T-helper 2 cell treated with Interferon-gamma antibody and Interleukin-4, amounts not matched to agents 5 μg/mL and 100 μg/mL, for 36 hours (primary cell): ENCODE measurements at regions not wholly inside any gene's neighbourhood (a gene's known extent, or its start where the extent isn't known, plus 50 kb on each side); places are given as distances from the start of the nearest gene placed in this dataset.
"Not testable (repeated sequence)": the region's sequence is repeated elsewhere in the genome, so short reads cannot be mapped to it uniquely, and the experiment has no call there.

Experiments used
- DNase-seq: peaks from one replicate; pipeline ENCODE4 v3.0.0; 2021; ENCODE audit warnings: low spot score
- H3K27ac Mint-ChIP-seq: one replicate; pipeline ENCODE4 v1.8.0; 2021; ENCODE audit warnings: mild to moderate bottlenecking, mixed read lengths
- H3K27me3 Mint-ChIP-seq: one replicate; pipeline ENCODE4 v1.8.0; 2021; ENCODE audit warnings: low read depth, mixed read lengths
- H3K36me3 Mint-ChIP-seq: one replicate; pipeline ENCODE4 v1.8.0; 2021; ENCODE audit warnings: low read depth, mixed read lengths
- H3K4me1 Mint-ChIP-seq: one replicate; pipeline ENCODE4 v1.8.0; 2021; ENCODE audit warnings: low read depth, mixed read lengths
- H3K4me3 Mint-ChIP-seq: one replicate; pipeline ENCODE4 v1.8.0; 2022; ENCODE audit warnings: mild to moderate bottlenecking, moderate library complexity, mixed read lengths
- H3K9me3 Mint-ChIP-seq: one replicate; pipeline ENCODE4 v1.8.0; 2021; ENCODE audit warnings: mixed read lengths

DNA sequence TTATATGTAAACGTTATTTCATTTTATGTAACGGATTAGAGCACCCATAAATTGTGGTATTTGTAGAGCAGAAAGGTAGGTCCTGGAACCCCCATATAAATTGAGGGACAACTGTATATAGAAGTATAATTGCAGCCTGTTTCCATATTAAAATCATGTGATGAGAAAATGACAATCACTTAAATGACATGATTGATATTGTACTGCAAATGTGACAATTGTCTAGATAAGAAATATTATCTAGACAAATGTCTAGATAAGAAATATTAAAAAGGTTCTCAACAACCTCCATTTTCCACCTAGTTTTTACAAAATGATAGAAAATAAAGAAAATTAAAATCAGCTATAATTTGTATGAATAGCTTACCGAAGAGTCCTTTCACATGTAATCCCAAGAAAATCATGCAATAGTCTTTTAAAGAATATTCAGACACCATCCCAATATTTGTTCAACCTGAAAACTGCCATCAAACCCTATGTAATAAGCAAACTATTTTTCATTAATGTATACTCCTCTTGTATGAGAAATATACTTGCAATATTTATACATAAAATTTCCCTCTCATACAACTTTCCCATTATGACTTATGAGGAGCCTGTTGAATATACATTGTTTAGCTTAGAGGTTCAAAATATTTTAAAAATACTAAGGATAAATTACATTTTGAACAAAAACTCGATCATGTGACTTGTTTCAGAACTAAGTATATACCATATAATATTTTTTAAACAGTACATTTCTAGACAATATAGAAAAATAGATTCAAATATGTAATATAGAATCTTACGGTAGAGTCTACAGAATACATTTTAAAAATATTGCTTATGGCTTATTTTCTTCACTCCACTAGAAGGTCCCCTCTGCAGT lies 153.2 kb downstream of the CRPPA start:
- Mint-ChIP-seq H3K27ac (no peak overlapping the region), H3K9me3 (no peaks in the 10 kb centered on the region), H3K36me3 (no peaks in the 10 kb centered on the region), H3K4me3 (peak overlapping the region; percentile 15), H3K4me1 (peaks cover 8% of the 10 kb centered on the region), H3K27me3 (peaks cover 3% of the 10 kb centered on the region)
- no peak for DNase-seq

DNA sequence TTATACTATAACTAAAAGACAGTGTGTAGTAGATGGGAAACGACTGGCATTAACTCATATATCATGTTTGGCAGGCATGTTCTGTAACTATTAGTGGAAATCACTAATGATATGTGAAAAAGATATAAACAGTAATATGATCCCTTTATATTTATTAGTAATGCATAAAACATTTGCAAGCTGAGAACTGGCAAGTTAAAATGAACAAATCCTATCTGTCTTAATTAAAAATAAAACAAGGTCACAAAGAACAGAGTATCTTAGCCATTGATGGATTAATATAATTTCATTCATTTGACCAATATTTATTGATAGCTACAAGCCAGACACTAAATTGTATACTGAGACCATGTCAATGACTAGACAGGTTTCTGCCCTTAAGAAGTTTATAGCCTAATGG lies 154.5 kb downstream of the CRPPA start:
- DNase-seq: no peak
- Mint-ChIP-seq H3K27ac (no peak overlapping the region), H3K4me1 (peaks cover 10% of the 10 kb centered on the region), H3K27me3 (peaks cover 1% of the 10 kb centered on the region), H3K4me3 (no peak overlapping the region), H3K9me3 (no peaks in the 10 kb centered on the region), H3K36me3 (no peaks in the 10 kb centered on the region)

DNA sequence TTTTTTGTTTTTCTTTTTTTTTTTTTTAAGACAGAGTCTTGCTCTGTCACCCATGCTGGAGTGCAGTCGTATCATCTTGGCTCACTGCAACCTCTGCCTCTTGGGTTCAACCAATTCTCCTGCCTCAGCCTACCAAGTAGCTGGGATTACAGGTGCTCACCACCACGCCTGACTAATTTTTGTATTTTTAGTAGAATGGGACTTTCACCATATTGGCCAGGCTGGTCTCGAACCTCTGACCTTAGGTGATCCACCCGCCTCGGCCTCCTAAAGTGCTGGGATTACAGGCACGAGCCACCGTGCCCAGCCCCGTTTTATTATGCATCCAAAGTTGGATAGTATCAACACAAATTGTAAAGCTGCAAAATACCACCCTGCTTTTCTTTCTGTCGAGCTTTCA lies 154.9 kb downstream of the CRPPA start:
- not testable (repeated sequence) for DNase-seq, H3K27me3 Mint-ChIP-seq, H3K36me3 Mint-ChIP-seq, H3K9me3 Mint-ChIP-seq, H3K27ac Mint-ChIP-seq, H3K4me3 Mint-ChIP-seq
- peaks cover 13% of the 10 kb centered on the region for H3K4me1 Mint-ChIP-seq

GRCh38 chr7:16265863-16266458 lies 155.4 kb downstream of the CRPPA start:
- DNase-seq: no peak
- H3K27ac Mint-ChIP-seq: no peak overlapping the region
- no peak overlapping the region for H3K4me3 Mint-ChIP-seq
- H3K9me3 Mint-ChIP-seq: no peaks in the 10 kb centered on the region
- no peaks in the 10 kb centered on the region for H3K36me3 Mint-ChIP-seq
- H3K27me3 Mint-ChIP-seq: no peaks in the 10 kb centered on the region
- H3K4me1 Mint-ChIP-seq: peaks cover 13% of the 10 kb centered on the region

DNA sequence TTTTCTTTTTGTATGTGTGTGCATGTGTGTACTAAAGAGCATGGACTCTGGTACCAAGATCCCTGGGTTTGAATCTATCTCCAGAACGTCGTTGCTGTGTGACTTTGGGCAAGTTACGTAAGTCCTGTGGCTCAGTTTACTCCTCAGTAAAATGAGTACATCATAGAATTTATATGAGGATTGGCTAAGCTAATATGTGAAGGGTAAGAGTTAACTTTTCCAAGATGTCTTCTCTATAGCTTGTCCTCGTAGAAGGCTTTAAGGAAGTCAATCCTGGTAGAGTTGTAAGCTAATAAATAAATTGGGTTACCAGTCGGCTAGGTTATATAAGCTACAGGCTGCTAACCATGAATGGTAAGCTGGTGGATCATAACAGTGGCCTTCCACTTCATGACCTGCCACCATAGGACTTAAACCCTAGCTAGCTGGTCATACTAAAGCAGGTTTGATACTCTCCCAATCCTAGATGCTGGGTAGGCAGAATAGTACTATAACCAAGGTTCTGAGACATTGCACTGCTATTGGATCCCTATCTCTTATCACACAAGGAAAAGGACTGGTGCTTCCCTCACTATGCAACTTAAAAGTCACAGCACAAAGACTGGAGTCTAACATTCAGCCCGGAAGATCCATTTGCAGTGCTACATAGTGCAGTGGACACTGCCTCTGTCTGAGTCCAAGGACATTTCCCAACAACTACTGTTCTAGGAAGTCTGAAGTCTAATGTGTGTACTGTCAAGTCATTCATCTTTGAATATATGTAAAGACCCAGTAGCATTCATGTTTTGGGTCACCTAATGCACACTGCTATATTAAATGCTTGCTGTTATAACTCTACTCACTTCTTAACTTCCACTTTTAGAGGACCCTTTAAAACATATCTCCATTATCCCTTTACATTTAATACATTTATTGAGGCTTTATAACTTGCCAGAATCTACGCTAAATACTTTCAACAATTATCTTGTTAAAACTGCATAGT lies 156.2 kb downstream of the CRPPA start:
- no peaks in the 10 kb centered on the region for H3K36me3 Mint-ChIP-seq
- peaks cover 16% of the 10 kb centered on the region for H3K4me1 Mint-ChIP-seq
- H3K4me3 Mint-ChIP-seq: no peak overlapping the region
- no peak overlapping the region for H3K27ac Mint-ChIP-seq
- no peaks in the 10 kb centered on the region for H3K9me3 Mint-ChIP-seq
- H3K27me3 Mint-ChIP-seq: no peaks in the 10 kb centered on the region
- no peak for DNase-seq

- no peaks in the 10 kb centered on the region for H3K36me3 Mint-ChIP-seq
- no peaks in the 10 kb centered on the region for H3K9me3 Mint-ChIP-seq
- H3K4me3 Mint-ChIP-seq: no peak overlapping the region
- DNase-seq: no peak
- H3K27ac Mint-ChIP-seq: no peak overlapping the region
- H3K4me1 Mint-ChIP-seq: peaks cover 16% of the 10 kb centered on the region
- no peaks in the 10 kb centered on the region for H3K27me3 Mint-ChIP-seq
Measured at GRCh38 chr7:16264036-16264819, 157.1 kb downstream of the CRPPA start.

DNA sequence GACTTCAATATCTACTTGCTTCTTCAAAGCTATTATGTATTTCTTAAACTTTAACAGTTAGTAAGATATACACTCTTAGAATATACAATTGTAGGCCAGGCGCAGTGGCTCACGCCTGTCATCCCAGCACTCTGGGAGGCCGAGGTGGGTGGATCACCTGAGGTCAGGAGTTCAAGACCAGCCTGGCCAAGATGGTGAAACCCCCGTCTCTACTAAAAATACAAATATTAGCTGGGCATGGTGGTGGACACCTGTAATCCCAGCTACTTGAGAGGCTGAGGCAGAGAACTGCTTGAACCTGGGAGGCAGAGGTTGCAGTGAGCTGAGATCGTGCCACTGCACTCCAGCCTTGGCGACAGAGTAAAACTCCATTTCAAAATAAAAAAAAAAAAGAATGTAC lies 158.0 kb downstream of the CRPPA start:
- not testable (repeated sequence) for H3K27me3 Mint-ChIP-seq, H3K27ac Mint-ChIP-seq, DNase-seq, H3K36me3 Mint-ChIP-seq, H3K4me3 Mint-ChIP-seq, H3K9me3 Mint-ChIP-seq, H3K4me1 Mint-ChIP-seq

DNA sequence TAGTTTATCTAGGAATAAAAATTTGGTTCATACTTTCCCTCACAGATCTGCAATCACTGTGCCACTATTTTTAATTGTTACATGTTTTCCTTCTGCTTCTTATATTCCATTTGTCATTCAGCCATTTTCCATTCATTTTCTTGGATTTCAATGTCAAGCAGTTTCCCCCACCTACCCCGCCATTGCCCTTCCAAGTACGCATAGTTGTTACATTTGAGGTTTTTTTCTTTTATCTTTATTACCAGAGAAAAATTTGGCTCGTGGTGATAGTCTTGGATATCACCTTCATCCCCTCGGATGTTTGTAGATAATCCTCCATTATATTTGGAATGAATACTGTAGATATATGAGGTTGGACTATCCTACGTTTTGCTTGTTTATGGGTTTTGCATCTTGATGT lies 159.7 kb downstream of the CRPPA start:
- Mint-ChIP-seq H3K4me1 (peaks cover 10% of the 10 kb centered on the region), H3K27me3 (no peaks in the 10 kb centered on the region), H3K36me3 (no peaks in the 10 kb centered on the region), H3K27ac (no peak overlapping the region), H3K9me3 (no peaks in the 10 kb centered on the region), H3K4me3 (no peak overlapping the region)
- no peak for DNase-seq

- no peaks in the 10 kb centered on the region for H3K36me3 Mint-ChIP-seq
- DNase-seq: no peak
- peaks cover under 1% of the 10 kb centered on the region for H3K9me3 Mint-ChIP-seq
- peaks cover 10% of the 10 kb centered on the region for H3K4me1 Mint-ChIP-seq
- no peaks in the 10 kb centered on the region for H3K27me3 Mint-ChIP-seq
- H3K27ac Mint-ChIP-seq: no peak overlapping the region
- H3K4me3 Mint-ChIP-seq: no peak overlapping the region
Measured at GRCh38 chr7:16261100-16261499, 160.2 kb downstream of the CRPPA start.

DNA sequence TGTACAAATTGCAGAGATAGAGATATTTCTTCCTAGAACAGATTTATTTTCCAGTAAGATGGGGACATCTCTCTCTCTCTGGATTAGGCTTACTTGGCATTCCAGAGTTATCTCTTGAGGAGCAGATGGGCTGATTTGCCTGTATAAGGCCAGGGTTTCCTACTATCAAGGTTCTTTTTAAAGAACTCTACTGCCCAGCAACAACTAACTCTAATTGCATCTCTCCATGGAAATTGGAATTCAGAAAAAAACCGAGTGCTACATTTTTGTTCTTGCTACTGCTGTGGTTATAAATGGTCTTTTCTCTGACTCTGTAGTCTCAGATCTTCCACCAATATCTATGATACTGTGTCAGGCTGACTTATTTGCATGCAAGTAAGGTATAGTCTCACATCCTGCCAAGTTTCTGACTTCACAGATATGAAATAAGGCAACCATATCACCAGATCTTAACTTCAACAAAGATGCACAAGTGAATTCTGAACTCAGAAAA lies 161.1 kb downstream of the CRPPA start:
- Mint-ChIP-seq H3K9me3 (peaks cover 7% of the 10 kb centered on the region), H3K27ac (peak overlapping the region; percentile 45), H3K4me1 (peaks cover 10% of the 10 kb centered on the region), H3K4me3 (no peak overlapping the region), H3K27me3 (no peaks in the 10 kb centered on the region), H3K36me3 (no peaks in the 10 kb centered on the region)
- no peak for DNase-seq

DNA sequence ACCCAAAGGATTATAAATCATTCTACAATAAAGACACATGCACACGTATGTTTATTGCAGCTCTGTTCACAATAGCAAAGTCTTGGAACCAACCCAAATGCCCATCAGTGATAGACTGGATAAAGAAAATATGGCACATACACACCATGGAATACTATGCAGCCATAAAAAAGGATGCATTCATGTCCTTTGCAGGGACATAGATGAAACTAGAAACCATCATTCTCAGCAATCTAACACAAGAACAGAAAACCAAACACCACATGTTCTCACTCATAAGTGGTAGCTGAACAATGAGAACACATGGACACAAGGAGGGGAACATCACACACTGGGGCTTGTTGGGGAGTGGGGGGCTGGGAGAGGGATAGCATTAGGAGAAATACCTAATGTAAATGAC lies 164.9 kb downstream of the CRPPA start:
- H3K27me3 Mint-ChIP-seq, H3K36me3 Mint-ChIP-seq, DNase-seq, H3K4me3 Mint-ChIP-seq, H3K4me1 Mint-ChIP-seq, H3K27ac Mint-ChIP-seq: not testable (repeated sequence)
- H3K9me3 Mint-ChIP-seq: peaks cover 22% of the 10 kb centered on the region

DNA sequence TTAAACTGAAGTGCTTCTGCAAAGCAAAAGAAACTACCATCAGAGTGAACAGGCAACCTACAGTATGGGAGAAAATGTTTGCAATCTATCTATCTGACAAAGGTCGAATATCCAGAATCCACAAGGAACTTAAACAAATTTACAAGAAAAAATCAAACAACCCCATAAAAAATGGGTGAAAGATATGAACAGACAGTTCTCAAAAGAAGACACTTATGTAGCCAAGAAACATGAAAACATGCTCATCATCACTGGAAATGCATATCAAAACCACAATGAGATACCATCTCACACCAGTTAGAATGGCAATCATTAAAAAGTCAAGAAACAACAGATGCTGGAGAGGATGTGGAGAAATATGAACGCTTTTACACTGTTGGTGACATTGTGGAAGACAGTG lies 165.4 kb downstream of the CRPPA start:
- H3K36me3 Mint-ChIP-seq, H3K4me3 Mint-ChIP-seq, H3K27ac Mint-ChIP-seq: not testable (repeated sequence)

DNA sequence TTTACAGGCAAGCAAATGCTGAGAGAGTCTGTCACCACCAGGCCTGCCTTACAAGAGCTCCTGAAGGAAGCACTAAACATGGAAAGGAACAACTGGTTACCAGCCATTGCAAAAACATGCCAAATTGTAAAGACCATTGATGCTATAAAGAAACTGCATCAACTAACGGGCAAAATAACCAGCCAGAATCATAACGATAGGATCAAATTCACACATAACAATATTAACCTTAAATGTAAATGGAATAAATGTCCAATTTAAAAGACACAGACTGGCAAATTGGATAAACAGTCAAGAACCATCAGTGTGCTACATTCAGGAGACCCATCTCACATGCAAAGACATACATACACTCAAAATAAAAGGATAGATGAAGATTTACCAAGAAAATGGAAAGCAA lies 170.7 kb downstream of the CRPPA start:
- H3K9me3 Mint-ChIP-seq: peaks cover 16% of the 10 kb centered on the region
- not testable (repeated sequence) for H3K27me3 Mint-ChIP-seq, H3K36me3 Mint-ChIP-seq, H3K27ac Mint-ChIP-seq, H3K4me3 Mint-ChIP-seq, DNase-seq, H3K4me1 Mint-ChIP-seq

More for the DNA sequence above, 165.4 kb downstream of the CRPPA start:
- H3K27me3 Mint-ChIP-seq, DNase-seq, H3K4me1 Mint-ChIP-seq: not testable (repeated sequence)
- H3K9me3 Mint-ChIP-seq: peaks cover 22% of the 10 kb centered on the region
